GM23338 (cell line): ENCODE measurements at regions not wholly inside any gene's neighbourhood (a gene's known extent, or its start where the extent isn't known, plus 50 kb on each side); places are given as distances from the start of the nearest gene placed in this dataset.

ENCODE experiments used
- ATAC-seq: fragments of 200-7000 bp; cut with Tn5 transposase; 3 replicates; pipeline ENCODE4 v1.9.1; 2020
- DNase-seq: peaks from one replicate; pipeline ENCODE4 v3.0.0-alpha.2; 2015; ENCODE audit warnings: low spot score
- H2AFZ ChIP-seq: fragments of 200-600 bp; sonication (generic); 2 replicates; pipeline ENCODE4 v1.8.0; 2016; ENCODE audit warnings: antibody characterized with exemption, mild to moderate bottlenecking, moderate library complexity
- H3F3A ChIP-seq: fragments of 200-600 bp; sonication (generic); replicated peaks from 2 replicates; pipeline ENCODE4 v1.8.0; 2017; ENCODE audit warnings: antibody characterized with exemption, mixed run types, low read depth
- H3K27ac ChIP-seq: fragments of 200-600 bp; sonication (generic); 2 replicates; pipeline ENCODE4 v1.6.1; 2016; ENCODE audit warnings: low read depth
- H3K27me3 ChIP-seq: fragments of 200-600 bp; sonication (generic); 2 replicates; pipeline ENCODE4 v1.8.0; 2016; ENCODE audit warnings: mild to moderate bottlenecking, mixed run types, moderate library complexity; ENCODE audit not compliant: insufficient read depth
- H3K36me3 ChIP-seq: fragments of 200-600 bp; sonication (generic); 2 replicates; pipeline ENCODE4 v1.8.0; 2016; ENCODE audit warnings: mild to moderate bottlenecking; ENCODE audit not compliant: insufficient read depth
- H3K4me1 ChIP-seq: fragments of 200-600 bp; sonication (generic); 2 replicates; pipeline ENCODE4 v1.8.0; 2016; ENCODE audit warnings: mild to moderate bottlenecking, moderate library complexity; ENCODE audit not compliant: insufficient read depth
- H3K4me2 ChIP-seq: fragments of 200-600 bp; sonication (generic); 2 replicates; pipeline ENCODE4 v1.7.1; 2017; ENCODE audit warnings: mixed run types
- H3K4me3 ChIP-seq: fragments of 200-600 bp; sonication (generic); 2 replicates; pipeline ENCODE4 v1.6.1; 2016; ENCODE audit warnings: mixed run types
- H3K79me2 ChIP-seq: fragments of 200-600 bp; sonication (generic); replicated peaks from 2 replicates; pipeline ENCODE4 v1.8.0; 2017; ENCODE audit warnings: mild to moderate bottlenecking; ENCODE audit not compliant: insufficient read depth
- H3K9me2 ChIP-seq: fragments of 200-600 bp; sonication (generic); 2 replicates; pipeline ENCODE4 v1.8.0; 2017; ENCODE audit not compliant: insufficient read depth
- H4K20me1 ChIP-seq: fragments of 200-600 bp; sonication (generic); replicated peaks from 2 replicates; pipeline ENCODE4 v1.8.0; 2017; ENCODE audit warnings: mild to moderate bottlenecking; ENCODE audit not compliant: insufficient read depth
- H3K27ac Mint-ChIP-seq: 2 replicates; pipeline ENCODE4 v1.8.0; 2020; ENCODE audit warnings: inconsistent platforms, mild to moderate bottlenecking, moderate library complexity, mixed read lengths
- H3K27me3 Mint-ChIP-seq: 3 replicates; pipeline ENCODE4 v1.8.0; 2022; ENCODE audit warnings: low read depth, mild to moderate bottlenecking, moderate library complexity, mixed read lengths, inconsistent platforms; ENCODE audit not compliant: insufficient read depth, poor library complexity
- H3K36me3 Mint-ChIP-seq: 3 replicates; pipeline ENCODE4 v1.8.0; 2021; ENCODE audit warnings: low read depth, mild to moderate bottlenecking, inconsistent platforms, moderate library complexity, mixed read lengths
- H3K4me1 Mint-ChIP-seq: 3 replicates; pipeline ENCODE4 v1.8.0; 2020; ENCODE audit warnings: mild to moderate bottlenecking, inconsistent platforms, mixed read lengths
- H3K4me3 Mint-ChIP-seq: 3 replicates; pipeline ENCODE4 v1.8.0; 2021; ENCODE audit warnings: moderate library complexity, mild to moderate bottlenecking, inconsistent platforms, mixed read lengths
- H3K9me3 Mint-ChIP-seq: 3 replicates; pipeline ENCODE4 v1.8.0; 2020; ENCODE audit warnings: moderate library complexity, mild to moderate bottlenecking, inconsistent platforms, mixed read lengths
- EZH2 ChIP-seq: fragments of 200-600 bp; sonication (generic); IDR thresholded peaks from one replicate; pipeline ENCODE4 v1.8.0; 2017; ENCODE audit warnings: antibody characterized with exemption, mild to moderate bottlenecking, low read depth; ENCODE audit not compliant: unreplicated experiment
- EZH2phosphoT487 ChIP-seq: fragments of 200-600 bp; sonication (generic); IDR thresholded peaks from one replicate; pipeline ENCODE4 v1.8.1; 2018; ENCODE audit warnings: antibody characterized with exemption; ENCODE audit not compliant: unreplicated experiment
- JUNB ChIP-seq: IDR thresholded peaks from one replicate; pipeline ENCODE4 v1.6.1; 2016; ENCODE audit warnings: antibody characterized with exemption; ENCODE audit not compliant: unreplicated experiment
- NANOG ChIP-seq: IDR thresholded peaks from 2 replicates; pipeline ENCODE4 v1.6.1; 2016; ENCODE audit warnings: antibody characterized with exemption, borderline replicate concordance
- POLR2AphosphoS5 ChIP-seq: IDR thresholded peaks from 2 replicates; pipeline ENCODE4 v1.6.1; 2016; ENCODE audit warnings: antibody characterized with exemption, low read depth
- STAT1 ChIP-seq: IDR thresholded peaks from one replicate; pipeline ENCODE4 v1.6.1; 2016; ENCODE audit warnings: antibody characterized with exemption; ENCODE audit not compliant: unreplicated experiment
- ZNF114 ChIP-seq: fragments of 250-450 bp; sonication (Bioruptor Pico); IDR thresholded peaks from 2 replicates; pipeline ENCODE4 v1.5.0; 2020; ENCODE audit warnings: mild to moderate bottlenecking, moderate library complexity
- TF ChIP-seq, protein P1 (sequence below), 2 experiments: fragments of 200-600 bp in 1 of 2; sonication (generic) in 1 of 2; conservative IDR thresholded peaks; 2 replicates each; pipeline versions ENCODE4 v1.5.1 to v1.6.1; 2016 to 2017; ENCODE audit warnings: antibody characterized with exemption in 2 of 2, low read depth in 2 of 2, mild to moderate bottlenecking in 2 of 2, moderate library complexity in 1 of 2
- TF ChIP-seq, protein P2 (sequence below): fragments of 250-450 bp; sonication (Bioruptor Pico); IDR thresholded peaks from 2 replicates; pipeline ENCODE4 v1.5.0; 2020; ENCODE audit warnings: mild to moderate bottlenecking, moderate library complexity
- TF ChIP-seq, protein P3 (sequence below): IDR thresholded peaks from 2 replicates; pipeline ENCODE4 v1.6.1; 2016; ENCODE audit warnings: antibody characterized with exemption

GRCh38 chr18:53754154-53754553 lies 470.3 kb downstream of the MBD2 start (continued):
- TF ChIP-seq NANOG (no peak), EZH2phosphoT487 (no peak)
- TF ChIP-seq, protein P1, sequence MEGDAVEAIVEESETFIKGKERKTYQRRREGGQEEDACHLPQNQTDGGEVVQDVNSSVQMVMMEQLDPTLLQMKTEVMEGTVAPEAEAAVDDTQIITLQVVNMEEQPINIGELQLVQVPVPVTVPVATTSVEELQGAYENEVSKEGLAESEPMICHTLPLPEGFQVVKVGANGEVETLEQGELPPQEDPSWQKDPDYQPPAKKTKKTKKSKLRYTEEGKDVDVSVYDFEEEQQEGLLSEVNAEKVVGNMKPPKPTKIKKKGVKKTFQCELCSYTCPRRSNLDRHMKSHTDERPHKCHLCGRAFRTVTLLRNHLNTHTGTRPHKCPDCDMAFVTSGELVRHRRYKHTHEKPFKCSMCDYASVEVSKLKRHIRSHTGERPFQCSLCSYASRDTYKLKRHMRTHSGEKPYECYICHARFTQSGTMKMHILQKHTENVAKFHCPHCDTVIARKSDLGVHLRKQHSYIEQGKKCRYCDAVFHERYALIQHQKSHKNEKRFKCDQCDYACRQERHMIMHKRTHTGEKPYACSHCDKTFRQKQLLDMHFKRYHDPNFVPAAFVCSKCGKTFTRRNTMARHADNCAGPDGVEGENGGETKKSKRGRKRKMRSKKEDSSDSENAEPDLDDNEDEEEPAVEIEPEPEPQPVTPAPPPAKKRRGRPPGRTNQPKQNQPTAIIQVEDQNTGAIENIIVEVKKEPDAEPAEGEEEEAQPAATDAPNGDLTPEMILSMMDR (conservative IDR thresholded peaks at IDR 0.05; ENCODE audit: low read depth in 2 of 2), result no peak
- TF ChIP-seq, protein P2, sequence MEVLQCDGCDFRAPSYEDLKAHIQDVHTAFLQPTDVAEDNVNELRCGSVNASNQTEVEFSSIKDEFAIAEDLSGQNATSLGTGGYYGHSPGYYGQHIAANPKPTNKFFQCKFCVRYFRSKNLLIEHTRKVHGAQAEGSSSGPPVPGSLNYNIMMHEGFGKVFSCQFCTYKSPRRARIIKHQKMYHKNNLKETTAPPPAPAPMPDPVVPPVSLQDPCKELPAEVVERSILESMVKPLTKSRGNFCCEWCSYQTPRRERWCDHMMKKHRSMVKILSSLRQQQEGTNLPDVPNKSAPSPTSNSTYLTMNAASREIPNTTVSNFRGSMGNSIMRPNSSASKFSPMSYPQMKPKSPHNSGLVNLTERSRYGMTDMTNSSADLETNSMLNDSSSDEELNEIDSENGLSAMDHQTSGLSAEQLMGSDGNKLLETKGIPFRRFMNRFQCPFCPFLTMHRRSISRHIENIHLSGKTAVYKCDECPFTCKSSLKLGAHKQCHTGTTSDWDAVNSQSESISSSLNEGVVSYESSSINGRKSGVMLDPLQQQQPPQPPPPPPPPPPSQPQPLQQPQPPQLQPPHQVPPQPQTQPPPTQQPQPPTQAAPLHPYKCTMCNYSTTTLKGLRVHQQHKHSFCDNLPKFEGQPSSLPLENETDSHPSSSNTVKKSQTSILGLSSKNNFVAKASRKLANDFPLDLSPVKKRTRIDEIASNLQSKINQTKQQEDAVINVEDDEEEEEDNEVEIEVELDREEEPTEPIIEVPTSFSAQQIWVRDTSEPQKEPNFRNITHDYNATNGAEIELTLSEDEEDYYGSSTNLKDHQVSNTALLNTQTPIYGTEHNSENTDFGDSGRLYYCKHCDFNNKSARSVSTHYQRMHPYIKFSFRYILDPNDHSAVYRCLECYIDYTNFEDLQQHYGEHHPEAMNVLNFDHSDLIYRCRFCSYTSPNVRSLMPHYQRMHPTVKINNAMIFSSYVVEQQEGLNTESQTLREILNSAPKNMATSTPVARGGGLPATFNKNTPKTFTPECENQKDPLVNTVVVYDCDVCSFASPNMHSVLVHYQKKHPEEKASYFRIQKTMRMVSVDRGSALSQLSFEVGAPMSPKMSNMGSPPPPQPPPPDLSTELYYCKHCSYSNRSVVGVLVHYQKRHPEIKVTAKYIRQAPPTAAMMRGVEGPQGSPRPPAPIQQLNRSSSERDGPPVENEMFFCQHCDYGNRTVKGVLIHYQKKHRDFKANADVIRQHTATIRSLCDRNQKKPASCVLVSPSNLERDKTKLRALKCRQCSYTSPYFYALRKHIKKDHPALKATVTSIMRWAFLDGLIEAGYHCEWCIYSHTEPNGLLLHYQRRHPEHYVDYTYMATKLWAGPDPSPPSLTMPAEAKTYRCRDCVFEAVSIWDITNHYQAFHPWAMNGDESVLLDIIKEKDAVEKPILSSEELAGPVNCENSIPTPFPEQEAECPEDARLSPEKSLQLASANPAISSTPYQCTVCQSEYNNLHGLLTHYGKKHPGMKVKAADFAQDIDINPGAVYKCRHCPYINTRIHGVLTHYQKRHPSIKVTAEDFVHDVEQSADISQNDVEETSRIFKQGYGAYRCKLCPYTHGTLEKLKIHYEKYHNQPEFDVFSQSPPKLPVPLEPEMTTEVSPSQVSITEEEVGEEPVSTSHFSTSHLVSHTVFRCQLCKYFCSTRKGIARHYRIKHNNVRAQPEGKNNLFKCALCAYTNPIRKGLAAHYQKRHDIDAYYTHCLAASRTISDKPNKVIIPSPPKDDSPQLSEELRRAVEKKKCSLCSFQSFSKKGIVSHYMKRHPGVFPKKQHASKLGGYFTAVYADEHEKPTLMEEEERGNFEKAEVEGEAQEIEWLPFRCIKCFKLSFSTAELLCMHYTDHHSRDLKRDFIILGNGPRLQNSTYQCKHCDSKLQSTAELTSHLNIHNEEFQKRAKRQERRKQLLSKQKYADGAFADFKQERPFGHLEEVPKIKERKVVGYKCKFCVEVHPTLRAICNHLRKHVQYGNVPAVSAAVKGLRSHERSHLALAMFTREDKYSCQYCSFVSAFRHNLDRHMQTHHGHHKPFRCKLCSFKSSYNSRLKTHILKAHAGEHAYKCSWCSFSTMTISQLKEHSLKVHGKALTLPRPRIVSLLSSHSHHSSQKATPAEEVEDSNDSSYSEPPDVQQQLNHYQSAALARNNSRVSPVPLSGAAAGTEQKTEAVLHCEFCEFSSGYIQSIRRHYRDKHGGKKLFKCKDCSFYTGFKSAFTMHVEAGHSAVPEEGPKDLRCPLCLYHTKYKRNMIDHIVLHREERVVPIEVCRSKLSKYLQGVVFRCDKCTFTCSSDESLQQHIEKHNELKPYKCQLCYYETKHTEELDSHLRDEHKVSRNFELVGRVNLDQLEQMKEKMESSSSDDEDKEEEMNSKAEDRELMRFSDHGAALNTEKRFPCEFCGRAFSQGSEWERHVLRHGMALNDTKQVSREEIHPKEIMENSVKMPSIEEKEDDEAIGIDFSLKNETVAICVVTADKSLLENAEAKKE (CRISPR knock-in tag), result no peak

GRCh38 chr18:53753601-53754000 lies 470.9 kb downstream of the MBD2 start:
- H3K36me3 Mint-ChIP-seq, result no peaks in the 10 kb centered on the region
- H3K27me3 Mint-ChIP-seq, result no peaks in the 10 kb centered on the region
- H3K4me2 ChIP-seq, result no peak overlapping the region
- no peaks in the 10 kb centered on the region for H3K27me3 ChIP-seq
- no peaks in the 10 kb centered on the region for H3K36me3 ChIP-seq
- peaks cover 6% of the 10 kb centered on the region for H3K4me1 Mint-ChIP-seq
- no peak overlapping the region for H2AFZ ChIP-seq
- ATAC-seq (no peak), DNase-seq (no peak)
- H3K4me1 ChIP-seq, result 0 out of 2 replicates have a peak, but pooled peaks cover 4% of the 10 kb centered on the region
- H3K4me3 ChIP-seq, result no peak overlapping the region
- H3F3A ChIP-seq, result no peaks in the 10 kb centered on the region
- H3K27ac ChIP-seq, result no peak overlapping the region
- no peak overlapping the region for H3K27ac Mint-ChIP-seq
- no peaks in the 10 kb centered on the region for H3K79me2 ChIP-seq
- no peak overlapping the region for H3K4me3 Mint-ChIP-seq
- H4K20me1 ChIP-seq, result no peaks in the 10 kb centered on the region
- H3K9me2 ChIP-seq, result no peaks in the 10 kb centered on the region
- H3K9me3 Mint-ChIP-seq, result no peaks in the 10 kb centered on the region; the same call in 2 of the 3 replicates
- TF ChIP-seq POLR2AphosphoS5 (no peak), EZH2 (no peak), ZNF114 (no peak), NANOG (no peak), JUNB (no peak), EZH2phosphoT487 (no peak), STAT1 (no peak)
- TF ChIP-seq, protein P3, sequence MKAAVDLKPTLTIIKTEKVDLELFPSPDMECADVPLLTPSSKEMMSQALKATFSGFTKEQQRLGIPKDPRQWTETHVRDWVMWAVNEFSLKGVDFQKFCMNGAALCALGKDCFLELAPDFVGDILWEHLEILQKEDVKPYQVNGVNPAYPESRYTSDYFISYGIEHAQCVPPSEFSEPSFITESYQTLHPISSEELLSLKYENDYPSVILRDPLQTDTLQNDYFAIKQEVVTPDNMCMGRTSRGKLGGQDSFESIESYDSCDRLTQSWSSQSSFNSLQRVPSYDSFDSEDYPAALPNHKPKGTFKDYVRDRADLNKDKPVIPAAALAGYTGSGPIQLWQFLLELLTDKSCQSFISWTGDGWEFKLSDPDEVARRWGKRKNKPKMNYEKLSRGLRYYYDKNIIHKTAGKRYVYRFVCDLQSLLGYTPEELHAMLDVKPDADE, result no peak
- TF ChIP-seq, protein P1 (conservative IDR thresholded peaks at IDR 0.05; ENCODE audit: low read depth in 2 of 2), result no peak
